Activated naive CD4-positive, alpha-beta T cell treated with anti-CD3 and anti-CD28 coated beads, Interleukin-2, amount 50 U/mL, for 72 hours (primary cell): ENCODE measurements at regions not wholly inside any gene's neighbourhood (a gene's known extent, or its start where the extent isn't known, plus 50 kb on each side); places are given as distances from the start of the nearest gene placed in this dataset.

Experiments used
- ATAC-seq, 2 donors: fragments of 150-1000 bp; cut with Tn5 transposase; 2 replicates each; pipeline ENCODE4 v1.10.0; 2021; ENCODE audit warnings: mild to moderate bottlenecking in 2 of 2, moderate library complexity in 2 of 2
- DNase-seq, 2 donors: peaks; one replicate each; pipeline ENCODE4 v3.0.0; 2021 to 2022; ENCODE audit warnings: low spot score in 2 of 2
- H3K27ac Mint-ChIP-seq, 2 donors: one replicate each; pipeline ENCODE4 v1.8.0; 2022; ENCODE audit warnings: mild to moderate bottlenecking in 2 of 2, mixed read lengths in 2 of 2
- H3K36me3 Mint-ChIP-seq, 2 donors: one replicate each; pipeline ENCODE4 v1.8.0; 2022; ENCODE audit warnings: mixed read lengths in 2 of 2
- H3K9me3 Mint-ChIP-seq, 2 donors: one replicate each; pipeline ENCODE4 v1.8.0; 2022; ENCODE audit warnings: mixed read lengths in 2 of 2

DNA sequence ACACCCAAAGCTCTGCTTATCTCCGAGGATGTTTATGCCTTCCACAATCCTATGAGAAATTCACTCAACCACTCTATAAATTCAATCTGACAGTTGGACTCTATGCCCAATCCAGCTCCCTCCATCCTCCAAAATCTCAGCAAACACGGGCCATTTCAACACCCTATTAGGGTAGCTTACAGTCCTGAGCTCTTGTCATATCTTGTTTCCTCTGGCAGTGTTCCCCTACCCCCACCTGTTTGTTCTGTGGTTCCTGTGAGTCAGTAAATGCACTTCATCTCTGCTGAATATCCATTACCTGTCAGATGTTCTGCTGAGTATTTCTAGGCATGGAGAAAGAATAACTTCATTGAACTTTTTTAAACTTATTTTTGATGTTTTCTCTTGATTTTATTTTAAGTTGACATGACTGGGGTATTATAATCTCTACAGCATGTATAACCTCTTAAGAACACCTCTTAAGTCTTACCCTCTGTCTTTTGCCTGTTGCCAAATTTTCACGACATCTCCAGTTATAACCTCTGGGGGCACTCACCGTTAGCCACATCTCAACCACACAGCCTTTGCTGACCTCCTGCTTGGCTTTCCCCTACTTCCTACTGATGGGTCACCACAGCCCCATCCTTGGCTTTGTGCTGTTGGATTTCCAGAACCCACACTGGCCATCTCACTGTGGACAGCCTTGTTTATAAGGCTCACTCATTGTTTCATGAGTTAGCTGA, 317.0 kb upstream of the TMPO start:
- DNase-seq (no peak), ATAC-seq (no peak)
- peaks cover 5% of the 10 kb centered on the region in 2 donors for H3K9me3 Mint-ChIP-seq
- peaks cover 0 to 5% of the 10 kb centered on the region in 2 donors for H3K36me3 Mint-ChIP-seq
- no peak overlapping the region for H3K27ac Mint-ChIP-seq

GRCh38 chr12:98208816-98209215, 306.6 kb upstream of the TMPO start:
- Mint-ChIP-seq H3K9me3 (peaks cover 10 to 14% of the 10 kb centered on the region in 2 donors), H3K36me3 (no peaks in the 10 kb centered on the region), H3K27ac (no peak overlapping the region)
- ATAC-seq: no peak
- no peak for DNase-seq

DNA sequence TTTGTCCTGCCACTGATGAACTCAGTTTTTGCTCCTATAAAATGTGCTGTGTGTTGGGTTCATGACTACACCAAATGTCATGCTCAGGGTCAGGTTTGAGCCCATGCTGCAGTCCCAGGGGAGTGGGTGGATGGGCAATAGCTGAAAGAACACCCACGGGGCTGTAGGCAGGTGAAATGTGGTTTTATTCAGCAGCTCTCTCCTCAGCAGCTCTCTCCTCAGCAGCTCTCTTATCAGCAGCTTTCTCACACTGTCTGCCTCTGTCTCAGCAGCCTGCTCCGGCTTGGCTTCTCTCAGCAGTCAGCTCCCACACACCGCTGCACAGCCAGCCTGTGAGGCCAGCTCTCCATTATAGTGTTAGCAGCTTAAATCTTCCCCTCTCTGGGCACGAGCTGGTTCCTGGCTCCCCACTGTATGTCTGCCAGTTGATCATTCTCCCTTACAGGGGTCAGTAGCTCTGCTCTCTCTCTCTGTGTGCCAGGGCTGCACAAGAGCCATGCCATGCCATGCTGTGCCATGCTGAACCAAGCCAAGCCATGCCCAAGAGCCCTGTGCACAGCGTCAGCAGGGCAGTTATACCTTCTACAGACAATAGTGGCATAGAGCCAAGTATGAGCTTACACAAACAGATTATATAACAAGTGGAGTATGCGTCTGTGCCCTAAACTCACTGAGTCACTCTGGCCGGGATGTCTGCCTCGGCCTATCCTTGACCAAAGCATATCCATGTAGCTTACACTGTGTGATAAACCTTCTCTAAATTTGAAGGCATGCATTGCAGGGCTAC, 303.3 kb upstream of the TMPO start:
- DNase-seq (no peak), ATAC-seq (no peak)
- H3K27ac Mint-ChIP-seq: no peak overlapping the region
- no peaks in the 10 kb centered on the region for H3K36me3 Mint-ChIP-seq
- no peaks in the 10 kb centered on the region for H3K9me3 Mint-ChIP-seq

DNA sequence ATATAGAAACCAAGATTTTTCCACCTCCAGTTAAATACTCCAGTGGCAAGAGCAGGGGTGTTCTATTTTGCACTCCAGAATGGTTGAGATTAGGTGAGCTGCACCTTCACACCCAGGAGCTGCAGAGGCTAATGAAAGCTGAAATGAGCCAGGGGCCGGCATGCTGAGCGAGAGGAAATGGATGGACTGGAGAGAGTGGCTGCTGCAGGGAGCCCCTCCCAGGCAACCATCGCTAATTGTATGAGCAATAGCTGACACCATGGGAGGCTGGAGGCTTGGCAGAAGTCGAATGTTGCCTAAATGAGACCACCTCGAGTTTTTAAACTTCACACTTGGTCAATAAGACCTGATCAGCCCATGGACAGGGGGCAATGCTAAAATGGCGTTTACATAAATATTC, 301.8 kb upstream of the TMPO start:
- H3K27ac Mint-ChIP-seq: no peak overlapping the region
- H3K36me3 Mint-ChIP-seq: no peaks in the 10 kb centered on the region
- H3K9me3 Mint-ChIP-seq: no peaks in the 10 kb centered on the region
- DNase-seq (no peak), ATAC-seq (no peak)

- Mint-ChIP-seq H3K27ac (no peak overlapping the region), H3K36me3 (no peaks in the 10 kb centered on the region), H3K9me3 (no peaks in the 10 kb centered on the region)
- ATAC-seq (no peak), DNase-seq (no peak)
Observed at GRCh38 chr12:98217257-98217656, 298.1 kb upstream of the TMPO start.

DNA sequence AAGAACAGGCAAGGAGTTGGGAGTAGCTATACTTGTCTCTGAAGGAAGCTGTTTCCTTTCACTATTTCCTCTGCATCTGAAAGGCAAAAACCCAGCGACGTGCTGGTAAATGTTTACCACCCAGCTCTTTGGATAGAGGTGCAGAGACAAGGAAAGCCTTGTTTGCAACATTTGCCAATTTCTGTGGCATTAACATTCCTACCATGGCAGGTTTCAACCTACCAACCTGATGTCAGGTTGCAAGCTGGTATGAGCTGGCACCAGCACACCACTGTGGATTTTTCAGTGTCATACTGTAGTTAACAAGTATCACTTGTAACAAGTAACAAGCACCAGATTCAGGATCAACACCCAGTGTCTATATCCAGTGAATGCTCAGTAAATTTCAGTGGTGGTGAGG, 294.8 kb upstream of the TMPO start:
- no peaks in the 10 kb centered on the region for H3K9me3 Mint-ChIP-seq
- H3K27ac Mint-ChIP-seq: no peak overlapping the region
- ATAC-seq: no peak
- DNase-seq: no peak
- no peaks in the 10 kb centered on the region for H3K36me3 Mint-ChIP-seq

DNA sequence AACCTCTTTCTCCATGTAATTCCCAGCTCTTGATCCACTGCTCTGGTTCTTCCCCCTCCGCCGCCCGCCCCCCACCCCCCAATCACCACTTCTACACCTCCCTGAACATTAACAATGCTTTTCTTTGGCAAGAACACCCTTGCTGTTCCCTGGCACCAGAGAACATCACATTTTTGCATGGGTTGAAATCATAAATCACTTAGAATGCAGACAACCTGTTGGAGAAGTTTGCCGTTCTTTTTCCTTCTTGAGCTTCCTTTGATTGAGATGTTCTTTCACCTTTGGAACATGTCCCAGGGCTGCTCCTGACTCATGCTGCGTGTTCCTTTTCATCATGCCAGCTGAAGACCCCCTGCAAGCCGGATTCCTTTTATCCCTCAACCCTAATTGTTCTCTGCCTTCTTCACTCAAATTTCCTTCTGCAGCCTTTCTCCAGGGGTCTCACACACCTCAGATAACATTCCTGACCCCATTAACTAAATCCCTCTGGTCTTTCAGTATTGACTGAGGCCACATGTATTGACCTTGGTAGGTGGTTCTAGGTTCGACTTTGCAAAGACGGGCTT, 294.1 kb upstream of the TMPO start:
- H3K9me3 Mint-ChIP-seq: no peaks in the 10 kb centered on the region
- no peak overlapping the region for H3K27ac Mint-ChIP-seq
- no peaks in the 10 kb centered on the region for H3K36me3 Mint-ChIP-seq
- no peak for DNase-seq
- no peak for ATAC-seq

DNA sequence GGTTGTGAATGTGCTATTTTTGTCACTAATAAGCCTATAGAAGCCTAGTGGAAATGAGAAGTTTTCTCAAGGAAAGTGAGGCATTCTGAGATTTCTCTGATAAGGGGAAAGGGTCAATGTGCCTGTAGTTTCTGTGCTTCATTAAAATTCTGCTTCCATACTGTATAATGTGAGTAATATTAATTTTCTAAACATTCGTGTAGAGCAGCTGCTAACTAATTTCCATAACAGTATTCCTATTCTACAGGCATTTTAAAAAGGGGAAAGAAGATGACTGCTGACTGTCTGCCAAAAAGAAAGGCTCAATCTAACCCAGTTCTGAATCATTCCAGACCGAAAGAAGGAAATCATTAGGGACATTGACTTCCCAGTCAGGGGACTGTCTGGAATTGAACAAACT, 293.3 kb upstream of the TMPO start:
- H3K27ac Mint-ChIP-seq: no peak overlapping the region
- no peaks in the 10 kb centered on the region for H3K36me3 Mint-ChIP-seq
- no peak for ATAC-seq
- no peaks in the 10 kb centered on the region for H3K9me3 Mint-ChIP-seq
- DNase-seq: no peak

GRCh38 chr12:98224584-98225221, 290.7 kb upstream of the TMPO start:
- DNase-seq (no peak), ATAC-seq (no peak)
- Mint-ChIP-seq H3K9me3 (no peaks in the 10 kb centered on the region), H3K36me3 (no peaks in the 10 kb centered on the region), H3K27ac (no peak overlapping the region)

GRCh38 chr12:98227162-98227561, 288.2 kb upstream of the TMPO start:
- no peaks in the 10 kb centered on the region for H3K36me3 Mint-ChIP-seq
- DNase-seq: no peak
- no peak overlapping the region for H3K27ac Mint-ChIP-seq
- no peak for ATAC-seq
- H3K9me3 Mint-ChIP-seq: no peaks in the 10 kb centered on the region

DNA sequence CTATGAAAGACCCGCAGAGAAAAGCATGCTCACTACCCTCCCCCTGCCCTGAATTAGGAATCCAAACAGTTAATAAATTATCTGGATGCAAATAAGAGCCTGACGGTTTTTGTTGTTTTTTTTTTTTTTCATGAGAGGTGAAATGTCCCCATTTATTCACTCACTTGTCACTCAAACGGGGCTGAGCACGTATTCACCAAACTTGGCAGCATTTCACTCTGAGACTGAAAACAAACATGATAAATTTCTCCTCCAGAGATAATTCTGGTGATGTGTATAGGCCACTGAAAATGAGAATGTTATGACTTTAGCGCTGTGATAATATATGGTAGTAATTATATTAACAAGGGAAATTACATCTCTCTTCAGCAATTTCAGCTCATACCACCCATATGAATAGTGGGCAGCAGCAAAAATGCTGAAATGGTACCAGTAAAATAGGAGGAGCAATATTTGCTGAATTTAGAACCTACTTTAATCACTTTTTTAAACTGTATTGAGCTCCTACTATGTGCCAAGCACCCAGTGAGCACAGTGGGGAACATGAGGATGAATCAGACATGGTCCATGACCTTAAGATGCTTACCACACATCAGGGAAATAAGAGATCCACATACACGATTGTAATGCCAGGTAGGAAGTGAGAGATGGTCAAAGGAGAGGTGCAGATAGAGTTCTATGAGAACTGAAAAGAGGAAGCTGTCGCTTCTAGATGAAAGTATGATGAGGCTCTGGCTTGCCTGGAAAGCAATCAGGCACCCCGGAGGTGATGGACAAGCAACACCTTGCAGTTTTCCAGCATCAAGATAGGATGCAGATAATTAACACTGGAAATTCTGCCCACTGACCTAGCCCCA, 286.5 kb upstream of the TMPO start:
- DNase-seq (no peak), ATAC-seq (no peak)
- no peak overlapping the region for H3K27ac Mint-ChIP-seq

GRCh38 chr12:98229540-98229924, 285.9 kb upstream of the TMPO start:
- ATAC-seq (no peak), DNase-seq (no peak)
- H3K27ac Mint-ChIP-seq: no peak overlapping the region
- H3K9me3 Mint-ChIP-seq: no peaks in the 10 kb centered on the region
- no peaks in the 10 kb centered on the region for H3K36me3 Mint-ChIP-seq

More for the DNA sequence above, 286.5 kb upstream of the TMPO start:
- no peaks in the 10 kb centered on the region for H3K36me3 Mint-ChIP-seq
- no peaks in the 10 kb centered on the region for H3K9me3 Mint-ChIP-seq

DNA sequence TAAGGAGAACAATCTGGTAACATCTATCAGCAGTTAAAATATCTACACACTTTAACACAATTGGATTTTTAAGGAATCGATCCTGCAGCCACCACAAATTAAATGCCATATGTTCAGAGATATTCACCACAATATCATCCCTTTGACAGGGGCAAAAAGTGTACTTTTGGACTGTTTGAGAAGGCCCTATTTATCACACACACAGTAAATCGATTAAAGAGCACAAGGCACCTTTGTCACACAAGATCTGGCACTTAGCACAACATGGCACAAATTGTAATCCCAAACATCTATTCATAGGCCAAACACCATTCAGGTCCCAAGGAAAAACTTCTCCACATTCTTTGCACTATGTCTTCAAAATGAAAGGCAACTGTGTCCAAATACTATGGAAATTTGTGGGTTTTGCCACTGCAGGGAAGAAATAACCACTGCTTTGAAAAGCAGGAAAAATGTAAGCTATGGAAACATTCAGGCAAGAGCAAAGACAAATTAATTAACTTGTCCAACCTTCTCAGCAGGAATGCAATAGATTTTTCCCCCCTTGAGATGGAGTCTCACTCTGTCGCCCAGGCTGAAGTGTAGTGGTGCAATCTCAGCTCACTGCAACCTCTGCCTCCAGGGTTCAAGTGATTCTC, 282.5 kb upstream of the TMPO start:
- Mint-ChIP-seq H3K36me3 (no peaks in the 10 kb centered on the region), H3K27ac (no peak overlapping the region), H3K9me3 (no peaks in the 10 kb centered on the region)
- no peak for ATAC-seq
- no peak for DNase-seq

GRCh38 chr12:98235301-98235700, 280.1 kb upstream of the TMPO start:
- no peak for ATAC-seq
- H3K9me3 Mint-ChIP-seq: no peaks in the 10 kb centered on the region

DNA sequence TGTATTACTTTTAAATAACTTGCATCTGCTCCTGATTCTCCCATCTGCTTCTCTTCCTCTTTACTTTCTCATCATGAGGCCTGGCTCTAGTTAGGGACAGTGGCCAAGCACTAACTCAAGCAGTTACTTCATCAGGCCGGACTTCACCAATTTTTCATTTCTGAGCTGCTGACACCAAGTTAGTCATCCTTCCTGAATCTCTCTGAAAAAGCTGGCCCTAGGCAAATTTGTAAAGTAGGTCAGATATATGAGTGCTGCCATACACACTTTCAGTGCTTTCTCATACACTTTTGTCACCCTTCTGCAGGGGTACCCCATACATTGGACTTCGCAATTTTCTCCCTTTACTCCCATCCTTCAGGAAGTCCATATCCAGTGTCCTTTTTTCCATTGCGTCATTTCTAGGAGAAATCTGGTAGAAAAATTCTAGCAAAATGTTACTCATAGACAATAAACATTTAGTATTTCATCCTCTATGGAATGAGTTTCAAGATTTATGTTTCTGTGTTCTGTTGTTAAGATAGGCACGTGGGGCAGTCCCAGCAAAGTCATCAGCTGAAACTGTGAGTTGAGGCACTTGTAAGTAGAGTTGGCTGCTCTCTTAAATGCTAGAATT, 276.8 kb upstream of the TMPO start:
- DNase-seq: no peak
- Mint-ChIP-seq H3K27ac (no peak overlapping the region), H3K9me3 (no peaks in the 10 kb centered on the region), H3K36me3 (no peaks in the 10 kb centered on the region)
- ATAC-seq: no peak

More at GRCh38 chr12:98235301-98235700, 280.1 kb upstream of the TMPO start:
- Mint-ChIP-seq H3K36me3 (no peaks in the 10 kb centered on the region), H3K27ac (no peak overlapping the region)
- DNase-seq: no peak

DNA sequence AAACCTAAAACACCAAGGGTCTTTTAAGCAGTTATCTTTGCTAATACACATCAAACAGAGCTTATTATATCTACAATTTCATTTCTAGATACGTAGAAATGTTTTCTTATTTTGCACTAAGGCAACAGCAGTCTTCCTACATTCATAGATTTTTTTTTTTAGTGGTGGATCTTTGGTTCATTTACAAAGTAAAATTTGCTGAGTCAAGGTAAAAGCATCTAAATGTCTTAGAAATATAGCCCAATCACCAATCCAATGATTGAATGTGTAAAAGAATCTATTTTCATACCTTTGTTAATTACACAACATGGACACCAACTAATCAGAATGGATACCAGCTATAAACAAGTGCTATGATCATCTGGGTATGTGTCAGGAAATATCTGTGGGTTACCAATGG, 272.2 kb upstream of the TMPO start:
- no peaks in the 10 kb centered on the region for H3K9me3 Mint-ChIP-seq

More for the DNA sequence above, 272.2 kb upstream of the TMPO start:
- no peak for ATAC-seq
- no peak for DNase-seq
- H3K36me3 Mint-ChIP-seq: no peaks in the 10 kb centered on the region
- H3K27ac Mint-ChIP-seq: no peak overlapping the region
